ENCODE measurements at regions not wholly inside any gene's neighbourhood (a gene's known extent, or its start where the extent isn't known, plus 50 kb on each side); places are given as distances from the start of the nearest gene placed in this dataset.
A peak's percentile ranks its signal among the peaks of the same experiment; 100 is the strongest.
"Not testable (repeated sequence)": the region's sequence is repeated elsewhere in the genome, so short reads cannot be mapped to it uniquely, and the experiment has no call there.

DNA sequence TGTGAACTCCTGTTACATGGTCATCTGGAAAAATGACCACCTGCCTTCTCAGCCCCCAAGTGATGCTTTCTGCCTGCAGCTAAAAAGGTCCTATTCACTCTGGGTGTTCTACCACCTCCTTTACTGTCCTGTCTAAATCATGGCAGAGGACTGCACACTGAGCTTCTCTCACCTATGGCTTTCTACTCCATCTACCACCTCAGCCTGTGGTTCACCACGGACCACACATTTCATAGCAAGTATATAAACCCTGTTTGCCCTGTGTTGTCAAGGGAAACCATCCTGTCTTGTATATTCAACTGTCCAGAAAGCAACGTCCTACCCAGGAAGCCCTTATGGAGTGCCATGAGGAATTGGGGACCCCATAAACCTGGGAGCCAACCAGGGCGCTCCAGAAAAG lies 167.4 kb upstream of the ITGA1 start:
- Histone ChIP-seq H3K4me3 (ENCODE audit: low read length) (no peak overlapping the region), H3K9ac (ENCODE audit: low read depth, low read length) (no peak overlapping the region), H3K9me3 (replicated peaks; ENCODE audit: low read length) (no peaks in the 10 kb centered on the region), H3K4me2 (ENCODE audit: low read length) (no peak overlapping the region), H3K36me3 (ENCODE audit: insufficient read depth, low read length) (no peaks in the 10 kb centered on the region), H3K4me1 (ENCODE audit: control insufficient read depth, insufficient read depth, low read length) (no peaks in the 10 kb centered on the region), H3K27me3 (ENCODE audit: control insufficient read depth, insufficient read depth, low read length) (peaks cover 4% of the 10 kb centered on the region)

DNA sequence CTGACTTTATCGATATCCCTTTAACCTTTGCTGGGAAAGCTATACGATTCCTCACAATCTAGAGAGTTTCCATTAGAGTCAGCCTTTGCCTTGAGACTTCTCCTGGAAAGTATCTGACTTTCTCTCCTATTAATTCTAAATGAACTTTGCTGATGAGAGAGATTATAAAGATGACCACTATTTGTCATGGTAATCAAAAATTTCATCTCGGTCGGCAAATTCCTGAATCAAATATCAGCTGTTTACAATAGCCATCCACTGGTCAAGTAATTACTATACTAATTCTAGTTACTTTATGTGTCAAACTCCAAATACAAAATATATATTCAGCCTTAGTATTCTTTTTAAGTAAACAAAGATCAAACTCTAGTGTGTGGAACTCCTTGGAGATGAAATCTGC lies 164.4 kb upstream of the ITGA1 start:
- H3K4me2 ChIP-seq (ENCODE audit: low read length), result no peak overlapping the region
- H3K9ac ChIP-seq (ENCODE audit: low read depth, low read length), result no peak overlapping the region
- H3K4me3 ChIP-seq (ENCODE audit: low read length), result no peak overlapping the region
- H3K4me1 ChIP-seq (ENCODE audit: control insufficient read depth, insufficient read depth, low read length), result no peaks in the 10 kb centered on the region
- peaks cover 4% of the 10 kb centered on the region for H3K27me3 ChIP-seq (ENCODE audit: control insufficient read depth, insufficient read depth, low read length)
- H3K9me3 ChIP-seq (replicated peaks; ENCODE audit: low read length), result no peaks in the 10 kb centered on the region
- no peaks in the 10 kb centered on the region for H3K36me3 ChIP-seq (ENCODE audit: insufficient read depth, low read length)

DNA sequence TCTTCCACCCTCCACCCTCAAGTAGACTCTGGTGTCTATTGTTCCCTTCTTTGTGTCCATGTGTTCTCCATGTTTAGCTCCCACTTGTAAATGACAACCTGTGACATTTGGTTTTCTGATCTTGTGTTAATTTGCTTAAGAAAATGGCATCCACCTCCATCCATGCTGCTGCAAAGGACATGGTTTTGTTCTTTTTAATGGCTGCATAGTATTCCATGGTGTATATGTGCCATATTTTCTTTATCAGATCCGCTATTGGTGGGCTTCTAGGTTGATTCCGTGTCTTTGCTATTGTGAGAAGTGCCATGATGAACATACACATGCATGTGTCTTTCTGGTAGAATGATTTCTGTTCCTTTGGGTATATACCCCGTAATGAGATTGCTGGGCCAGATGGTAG lies 163.4 kb upstream of the ITGA1 start:
- Histone ChIP-seq H3K9me3 (replicated peaks; ENCODE audit: low read length) (no peaks in the 10 kb centered on the region), H3K9ac (ENCODE audit: low read depth, low read length) (no peak overlapping the region), H3K27me3 (ENCODE audit: control insufficient read depth, insufficient read depth, low read length) (peaks cover 4% of the 10 kb centered on the region), H3K4me1 (ENCODE audit: control insufficient read depth, insufficient read depth, low read length) (no peaks in the 10 kb centered on the region), H3K4me3 (ENCODE audit: low read length) (no peak overlapping the region), H3K4me2 (ENCODE audit: low read length) (no peak overlapping the region), H3K36me3 (ENCODE audit: insufficient read depth, low read length) (no peaks in the 10 kb centered on the region)

GRCh38 chr5:52626312-52626711 lies 161.4 kb upstream of the ITGA1 start:
- Histone ChIP-seq H3K4me3 (ENCODE audit: low read length) (no peak overlapping the region), H3K4me2 (ENCODE audit: low read length) (no peak overlapping the region), H3K9me3 (replicated peaks; ENCODE audit: low read length) (no peaks in the 10 kb centered on the region), H3K27me3 (ENCODE audit: control insufficient read depth, insufficient read depth, low read length) (peaks cover 4% of the 10 kb centered on the region), H3K36me3 (ENCODE audit: insufficient read depth, low read length) (no peaks in the 10 kb centered on the region), H3K4me1 (ENCODE audit: control insufficient read depth, insufficient read depth, low read length) (no peaks in the 10 kb centered on the region), H3K9ac (ENCODE audit: low read depth, low read length) (no peak overlapping the region)

DNA sequence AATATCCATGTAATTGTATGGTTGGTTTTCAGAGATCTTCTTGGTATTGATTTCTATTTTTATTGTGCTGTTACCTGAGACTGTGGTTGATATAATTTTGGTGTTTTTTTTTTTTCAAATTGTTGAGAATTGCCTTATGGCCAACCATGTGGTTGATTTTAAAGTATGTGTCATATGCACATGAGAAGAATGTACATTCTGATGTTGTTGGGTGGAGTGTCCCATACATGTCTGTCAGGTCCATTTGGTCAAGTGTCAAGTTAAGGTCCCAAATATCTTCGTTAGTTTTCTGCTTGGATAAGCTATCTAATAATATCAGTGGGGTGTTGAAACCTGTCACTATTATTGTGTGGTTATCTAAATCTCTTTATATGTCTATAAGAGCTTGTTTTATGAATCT lies 160.0 kb upstream of the ITGA1 start:
- Histone ChIP-seq H3K4me1 (ENCODE audit: control insufficient read depth, insufficient read depth, low read length) (no peaks in the 10 kb centered on the region), H3K4me3 (ENCODE audit: low read length) (no peak overlapping the region), H3K9me3 (replicated peaks; ENCODE audit: low read length) (no peaks in the 10 kb centered on the region), H3K4me2 (ENCODE audit: low read length) (no peak overlapping the region), H3K36me3 (ENCODE audit: insufficient read depth, low read length) (no peaks in the 10 kb centered on the region), H3K27me3 (ENCODE audit: control insufficient read depth, insufficient read depth, low read length) (no peaks in the 10 kb centered on the region), H3K9ac (ENCODE audit: low read depth, low read length) (no peak overlapping the region)

DNA sequence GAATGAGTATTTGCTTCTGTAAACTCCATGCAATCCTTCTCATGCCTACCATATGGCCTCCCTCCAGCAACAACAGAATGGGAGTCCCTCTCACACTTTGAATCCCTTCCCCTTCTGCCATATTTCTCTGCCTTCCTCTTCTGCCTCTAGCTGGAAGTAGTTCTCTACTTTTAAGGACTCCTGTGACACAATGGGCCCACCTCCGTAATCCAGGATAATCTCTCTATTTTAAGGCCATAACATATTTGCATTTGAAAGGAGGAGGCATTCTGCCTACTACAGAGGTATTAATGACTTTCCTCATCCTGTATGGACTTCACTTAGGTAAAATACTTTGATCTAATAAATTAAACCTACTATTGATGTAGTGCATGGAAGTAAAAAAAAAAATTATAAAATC lies 155.4 kb upstream of the ITGA1 start:
- H3K9ac ChIP-seq (ENCODE audit: low read depth, low read length), result no peak overlapping the region
- no peak overlapping the region for H3K4me3 ChIP-seq (ENCODE audit: low read length)
- H3K4me2 ChIP-seq (ENCODE audit: low read length), result no peak overlapping the region
- no peaks in the 10 kb centered on the region for H3K36me3 ChIP-seq (ENCODE audit: insufficient read depth, low read length)
- H3K9me3 ChIP-seq (replicated peaks; ENCODE audit: low read length), result no peaks in the 10 kb centered on the region
- no peaks in the 10 kb centered on the region for H3K27me3 ChIP-seq (ENCODE audit: control insufficient read depth, insufficient read depth, low read length)
- H3K4me1 ChIP-seq (ENCODE audit: control insufficient read depth, insufficient read depth, low read length), result no peaks in the 10 kb centered on the region

GRCh38 chr5:52634171-52634570 lies 153.5 kb upstream of the ITGA1 start:
- not testable (repeated sequence) for H3K9ac ChIP-seq (ENCODE audit: low read depth, low read length); H3K4me3 ChIP-seq (ENCODE audit: low read length); H3K4me1 ChIP-seq (ENCODE audit: control insufficient read depth, insufficient read depth, low read length); H3K36me3 ChIP-seq (ENCODE audit: insufficient read depth, low read length); H3K4me2 ChIP-seq (ENCODE audit: low read length); H3K27me3 ChIP-seq (ENCODE audit: control insufficient read depth, insufficient read depth, low read length); H3K9me3 ChIP-seq (replicated peaks; ENCODE audit: low read length)

DNA sequence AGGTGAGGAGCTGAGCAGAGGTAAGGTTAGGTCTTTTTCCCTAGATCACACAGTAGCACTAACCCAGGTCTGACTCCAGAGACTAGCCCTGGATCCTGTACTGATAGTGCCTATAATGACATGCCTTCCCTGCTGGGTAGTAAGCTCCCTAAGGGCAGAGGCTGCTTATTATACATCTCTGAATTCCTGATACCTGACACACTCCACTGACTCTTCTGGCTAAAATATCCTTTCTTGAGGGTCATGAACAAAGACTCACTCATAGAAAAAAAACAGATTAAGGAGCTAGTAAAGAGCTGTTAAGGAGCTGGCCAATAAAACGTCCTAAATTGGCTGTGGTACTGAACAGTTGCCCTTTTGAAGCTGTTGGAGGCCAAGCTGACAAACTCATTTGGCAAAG lies 149.0 kb upstream of the ITGA1 start:
- Histone ChIP-seq H3K4me1 (ENCODE audit: control insufficient read depth, insufficient read depth, low read length) (no peaks in the 10 kb centered on the region), H3K9ac (ENCODE audit: low read depth, low read length) (no peak overlapping the region), H3K9me3 (replicated peaks; ENCODE audit: low read length) (no peaks in the 10 kb centered on the region), H3K36me3 (ENCODE audit: insufficient read depth, low read length) (no peaks in the 10 kb centered on the region), H3K4me2 (ENCODE audit: low read length) (no peak overlapping the region), H3K27me3 (ENCODE audit: control insufficient read depth, insufficient read depth, low read length) (no peaks in the 10 kb centered on the region), H3K4me3 (ENCODE audit: low read length) (no peak overlapping the region)

DNA sequence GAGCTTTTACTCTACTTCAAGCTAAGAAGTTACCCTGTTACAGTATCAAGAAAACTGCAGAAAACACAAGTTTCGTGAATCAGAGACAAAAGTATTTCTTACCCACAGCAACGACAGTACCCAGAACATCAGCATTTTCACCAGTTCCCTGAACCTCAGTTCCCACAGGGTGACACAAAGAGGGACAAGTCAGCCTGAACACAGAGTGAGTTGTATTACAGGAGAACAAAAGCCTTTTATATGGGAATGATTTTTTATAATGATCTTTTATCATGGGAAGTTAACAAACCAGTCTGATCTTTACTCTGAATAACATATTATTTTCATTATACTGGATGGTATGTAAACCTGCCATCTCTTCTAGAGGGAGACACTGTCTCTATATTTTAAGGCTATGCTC lies 139.0 kb upstream of the ITGA1 start:
- Histone ChIP-seq H3K4me3 (ENCODE audit: low read length) (no peak overlapping the region), H3K4me2 (ENCODE audit: low read length) (no peak overlapping the region), H3K36me3 (ENCODE audit: insufficient read depth, low read length) (no peaks in the 10 kb centered on the region), H3K9ac (ENCODE audit: low read depth, low read length) (no peak overlapping the region), H3K27me3 (ENCODE audit: control insufficient read depth, insufficient read depth, low read length) (peaks cover 20% of the 10 kb centered on the region), H3K4me1 (ENCODE audit: control insufficient read depth, insufficient read depth, low read length) (no peaks in the 10 kb centered on the region), H3K9me3 (replicated peaks; ENCODE audit: low read length) (no peaks in the 10 kb centered on the region)

DNA sequence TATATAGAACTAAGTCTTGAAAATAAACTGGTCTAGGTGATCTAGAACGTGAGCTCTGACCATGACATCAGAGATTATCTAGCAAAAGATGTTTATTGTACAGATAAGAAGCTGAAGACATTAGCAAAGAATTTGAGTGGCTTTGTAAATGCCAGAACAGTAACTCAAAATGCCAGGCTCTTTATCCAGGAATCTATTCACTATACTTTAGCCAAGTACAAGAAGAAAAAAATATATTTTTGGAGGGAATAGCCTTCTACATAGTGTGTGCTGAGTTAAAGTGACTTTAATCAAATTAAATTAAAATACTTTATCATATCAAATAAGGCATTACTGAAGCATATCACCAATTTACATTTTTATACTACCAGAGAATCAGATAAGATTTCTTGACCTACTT lies 132.6 kb upstream of the ITGA1 start:
- H3K4me3 ChIP-seq (ENCODE audit: low read length), result no peak overlapping the region
- peaks cover 44% of the 10 kb centered on the region for H3K27me3 ChIP-seq (ENCODE audit: control insufficient read depth, insufficient read depth, low read length)
- H3K9me3 ChIP-seq (replicated peaks; ENCODE audit: low read length), result no peaks in the 10 kb centered on the region
- no peaks in the 10 kb centered on the region for H3K4me1 ChIP-seq (ENCODE audit: control insufficient read depth, insufficient read depth, low read length)
- H3K36me3 ChIP-seq (ENCODE audit: insufficient read depth, low read length), result no peaks in the 10 kb centered on the region
- H3K9ac ChIP-seq (ENCODE audit: low read depth, low read length), result no peak overlapping the region
- H3K4me2 ChIP-seq (ENCODE audit: low read length), result no peak overlapping the region

DNA sequence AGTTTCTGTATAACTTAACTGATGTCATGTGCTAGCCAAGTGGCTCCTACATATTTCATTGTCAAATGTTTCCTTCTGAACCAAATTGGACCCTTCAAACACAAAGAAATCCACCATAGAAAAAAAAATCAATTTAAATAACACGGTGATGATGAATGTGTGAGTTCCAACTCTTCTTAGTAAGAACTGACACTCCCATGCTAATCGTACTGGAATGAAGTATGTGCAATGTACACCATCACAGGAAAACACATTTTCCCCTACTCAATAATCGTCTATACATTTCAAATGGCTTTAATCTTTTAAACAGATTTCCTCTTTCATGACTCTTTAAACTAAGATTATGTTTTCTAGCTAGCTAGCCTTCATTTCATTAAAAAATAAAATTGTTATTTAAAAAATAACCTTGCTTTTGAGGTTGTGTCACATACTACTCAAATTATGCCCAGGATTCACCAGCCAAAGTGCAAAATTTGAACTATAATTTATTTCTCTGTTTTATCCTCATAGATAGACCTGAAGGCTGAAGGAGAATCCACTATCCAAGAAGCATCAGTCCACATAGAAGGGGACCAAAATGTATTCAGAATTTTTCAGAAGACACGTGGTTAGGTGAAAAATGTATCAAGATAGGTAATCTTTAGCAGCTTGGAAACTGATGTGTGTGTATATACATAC lies 131.0 kb upstream of the ITGA1 start:
- Histone ChIP-seq H3K27me3 (ENCODE audit: control insufficient read depth, insufficient read depth, low read length) (peaks cover 42% of the 10 kb centered on the region), H3K36me3 (ENCODE audit: insufficient read depth, low read length) (no peaks in the 10 kb centered on the region), H3K9me3 (replicated peaks; ENCODE audit: low read length) (no peaks in the 10 kb centered on the region), H3K9ac (ENCODE audit: low read depth, low read length) (no peak overlapping the region), H3K4me1 (ENCODE audit: control insufficient read depth, insufficient read depth, low read length) (no peaks in the 10 kb centered on the region), H3K4me2 (ENCODE audit: low read length) (peak overlapping the region; percentile 36), H3K4me3 (ENCODE audit: low read length) (no peak overlapping the region)

DNA sequence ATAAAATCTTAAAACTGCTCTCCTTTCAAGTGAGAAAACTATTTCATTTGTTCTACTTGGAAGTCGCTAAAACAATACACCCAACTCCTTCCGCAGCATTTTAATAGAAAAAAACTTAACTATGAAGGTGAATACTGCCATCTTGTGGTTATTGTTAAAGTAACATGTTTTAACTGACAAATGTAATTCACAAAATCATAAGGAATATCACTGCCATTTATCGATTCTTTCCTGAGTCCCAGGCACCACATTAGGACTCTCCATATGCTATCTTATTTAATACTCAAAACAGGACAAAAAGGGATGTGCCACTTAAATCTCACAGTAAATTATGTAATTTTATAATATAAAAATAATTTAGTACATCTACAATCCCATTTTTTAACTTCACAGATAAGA lies 130.5 kb upstream of the ITGA1 start:
- Histone ChIP-seq H3K9me3 (replicated peaks; ENCODE audit: low read length) (no peaks in the 10 kb centered on the region), H3K27me3 (ENCODE audit: control insufficient read depth, insufficient read depth, low read length) (peaks cover 39% of the 10 kb centered on the region), H3K36me3 (ENCODE audit: insufficient read depth, low read length) (no peaks in the 10 kb centered on the region), H3K4me2 (ENCODE audit: low read length) (peak overlapping the region; percentile 36), H3K4me3 (ENCODE audit: low read length) (no peak overlapping the region), H3K4me1 (ENCODE audit: control insufficient read depth, insufficient read depth, low read length) (no peaks in the 10 kb centered on the region), H3K9ac (ENCODE audit: low read depth, low read length) (no peak overlapping the region)
